Esophagus squamous epithelium (tissue), 5 donors: ENCODE measurements at regions not wholly inside any gene's neighbourhood (a gene's known extent, or its start where the extent isn't known, plus 50 kb on each side); places are given as distances from the start of the nearest gene placed in this dataset.

ENCODE experiments used
- DNase-seq: peaks from one replicate; lab custom pipeline; 2025; lab: John Stamatoyannopoulos, UW
- H3K27ac ChIP-seq, 4 donors: fragments of 200-600 bp; sonication (generic); one replicate each; pipeline ENCODE4 v1.5.1; 2016 to 2019; ENCODE audit warnings: mild to moderate bottlenecking in 1 of 4
- H3K27me3 ChIP-seq, 4 donors: fragments of 200-600 bp; sonication (generic); 1 replicate in 3 of 4; 2 replicates in 1 of 4; pipeline versions ENCODE4 v1.5.1 to v1.6.0; 2017 to 2021; ENCODE audit warnings: antibody characterized with exemption in 1 of 4
- H3K36me3 ChIP-seq, 3 donors: fragments of 200-600 bp; sonication (generic); one replicate each; pipeline ENCODE4 v1.5.1; 2016 to 2019
- H3K4me1 ChIP-seq, 3 donors: fragments of 200-600 bp; sonication (generic); one replicate each; pipeline ENCODE4 v1.5.1; 2017 to 2019
- H3K4me3 ChIP-seq, 4 donors: fragments of 200-600 bp; sonication (generic); 1 replicate in 3 of 4; 2 replicates in 1 of 4; pipeline ENCODE4 v1.5.1; 2016 to 2019; ENCODE audit warnings: mild to moderate bottlenecking in 2 of 4, moderate library complexity in 1 of 4
- H3K9me3 ChIP-seq, 3 donors: fragments of 200-600 bp; sonication (generic); one replicate each; pipeline ENCODE4 v1.5.1; 2016 to 2019
- CTCF ChIP-seq, 6 experiments: fragments of 450-650 bp in 4 of 6; fragments of 200-600 bp in 2 of 6; sonication (generic) in 2 of 6; IDR thresholded peaks; one replicate each; pipeline ENCODE4 v1.5.1; 2016 to 2019; ENCODE audit warnings: antibody characterized with exemption in 6 of 6, mild to moderate bottlenecking in 4 of 6, moderate library complexity in 4 of 6
- POLR2A ChIP-seq, 4 donors: fragments of 450-650 bp; IDR thresholded peaks; one replicate each; pipeline ENCODE4 v1.6.1; 2017; ENCODE audit warnings: antibody characterized with exemption in 4 of 4, mild to moderate bottlenecking in 4 of 4, moderate library complexity in 3 of 4
- WGBS, 2 donors: methylation state at CpG; one replicate each; pipeline ENCODE4 v1.1.5; 2018; 5-methylcytosine and 5-hydroxymethylcytosine counted together
- intact Hi-C: fragments of 100-400 bp; cut with DNase I; formaldehyde crosslinking; loops from one replicate; pipeline ENCODE4 v1.15.0; 2022
- donor health status: DM: yes; HTN: yes; CAD: no.

DNA sequence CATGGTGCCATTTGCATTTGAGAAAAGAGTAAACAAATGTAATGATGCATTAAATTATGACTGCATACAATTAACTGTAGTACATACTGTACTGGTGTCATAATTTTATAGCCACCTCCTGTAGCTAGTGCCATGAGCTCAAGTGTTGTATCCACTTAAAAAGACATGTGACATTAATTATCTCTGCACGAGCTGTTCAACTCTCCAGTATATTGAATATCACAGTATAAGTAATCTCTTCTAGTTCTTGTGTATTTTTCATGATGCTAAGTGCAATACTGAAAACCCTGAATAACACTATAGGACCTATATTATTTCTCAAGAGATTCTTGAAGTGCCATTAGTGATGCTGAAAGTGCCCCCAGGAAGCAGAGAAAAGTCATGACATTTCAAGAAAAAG lies 387.3 kb downstream of the PCDH17 start:
- no peak overlapping the region for H3K27ac ChIP-seq
- H3K4me1 ChIP-seq: no peaks in the 10 kb centered on the region
- no peaks in the 10 kb centered on the region for H3K27me3 ChIP-seq
- H3K36me3 ChIP-seq: no peaks in the 10 kb centered on the region
- intact Hi-C loops: no loop called here
- H3K9me3 ChIP-seq: no peaks in the 10 kb centered on the region
- 58 to 74% methylated on average over 1 of the region's 1 CpG for WGBS, 2 donors
- no peak overlapping the region for H3K4me3 ChIP-seq
- DNase-seq: no peak
- TF ChIP-seq CTCF (IDR thresholded peaks at IDR 0.05): no peak
- no peak for TF ChIP-seq POLR2A (IDR thresholded peaks at IDR 0.05)

GRCh38 chr13:58024103-58024502 lies 392.6 kb downstream of the PCDH17 start:
- no peak for DNase-seq
- 83 to 91% methylated on average over 7 of the region's 7 CpGs for WGBS, 2 donors

GRCh38 chr13:58025821-58026220 lies 394.3 kb downstream of the PCDH17 start:
- WGBS, 2 donors: 56 to 63% methylated on average over 1 of the region's 1 CpG

More at GRCh38 chr13:58024103-58024502, 392.6 kb downstream of the PCDH17 start:
- Histone ChIP-seq H3K4me3 (no peak overlapping the region), H3K27me3 (no peaks in the 10 kb centered on the region), H3K27ac (no peak overlapping the region), H3K36me3 (no peaks in the 10 kb centered on the region), H3K4me1 (no peaks in the 10 kb centered on the region), H3K9me3 (no peaks in the 10 kb centered on the region)
- TF ChIP-seq POLR2A (IDR thresholded peaks at IDR 0.05) (no peak), CTCF (IDR thresholded peaks at IDR 0.05) (no peak)
- intact Hi-C loops: no loop called here

DNA sequence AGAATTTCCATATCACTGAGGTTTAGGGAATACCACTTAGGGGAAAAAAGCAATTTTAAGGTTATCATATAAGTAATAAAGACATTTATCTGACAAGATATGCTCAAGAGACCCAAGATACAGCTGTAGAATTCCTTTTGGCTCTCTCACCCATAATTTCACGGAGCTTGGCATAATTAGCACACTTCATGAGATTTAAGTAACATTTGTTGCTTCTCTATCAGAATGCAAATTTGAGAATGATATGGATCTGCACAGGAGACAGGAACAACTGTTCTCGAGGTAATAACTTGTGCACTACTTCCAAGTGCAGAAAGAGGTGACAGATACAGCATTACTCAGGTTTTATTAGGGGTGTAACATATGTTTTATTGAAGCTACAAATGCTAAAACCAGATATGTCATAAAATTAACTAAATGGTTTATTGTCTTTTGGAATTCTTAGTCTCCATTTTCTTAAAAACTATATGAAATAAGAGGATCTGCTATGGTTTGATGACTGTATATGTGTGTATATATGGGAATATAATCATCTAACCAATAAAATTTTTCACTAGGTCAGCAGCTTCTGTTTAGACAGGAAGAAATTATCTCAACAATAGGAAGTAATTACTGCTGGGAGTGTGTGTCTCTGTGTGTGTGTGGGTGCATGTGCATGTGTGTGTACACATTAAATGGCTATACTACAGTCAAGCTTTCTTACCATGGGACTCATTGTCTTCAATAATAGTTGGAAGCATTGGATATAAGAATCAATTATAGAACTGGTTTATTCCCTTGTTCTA lies 401.3 kb downstream of the PCDH17 start:
- Histone ChIP-seq H3K27ac (no peak overlapping the region), H3K4me3 (no peak overlapping the region), H3K9me3 (no peaks in the 10 kb centered on the region), H3K36me3 (no peaks in the 10 kb centered on the region), H3K4me1 (no peaks in the 10 kb centered on the region), H3K27me3 (no peaks in the 10 kb centered on the region)
- DNase-seq: no peak
- TF ChIP-seq CTCF (IDR thresholded peaks at IDR 0.05): no peak
- TF ChIP-seq POLR2A (IDR thresholded peaks at IDR 0.05): no peak
- WGBS, 2 donors: 44 to 53% methylated on average over 2 of the region's 2 CpGs
- intact Hi-C loops: no loop called here

More at GRCh38 chr13:58025821-58026220, 394.3 kb downstream of the PCDH17 start:
- Histone ChIP-seq H3K27me3 (no peaks in the 10 kb centered on the region), H3K4me3 (no peak overlapping the region), H3K4me1 (no peaks in the 10 kb centered on the region), H3K36me3 (no peaks in the 10 kb centered on the region), H3K27ac (no peak overlapping the region), H3K9me3 (no peaks in the 10 kb centered on the region)
- intact Hi-C loops: no loop called here
- TF ChIP-seq POLR2A (IDR thresholded peaks at IDR 0.05) (no peak), CTCF (IDR thresholded peaks at IDR 0.05) (no peak)
- no peak for DNase-seq

GRCh38 chr13:58043971-58044370 lies 412.4 kb downstream of the PCDH17 start:
- DNase-seq: no peak

More at GRCh38 chr13:58043971-58044370, 412.4 kb downstream of the PCDH17 start:
- Histone ChIP-seq H3K9me3 (no peaks in the 10 kb centered on the region), H3K4me3 (no peak overlapping the region), H3K4me1 (no peaks in the 10 kb centered on the region), H3K27ac (no peak overlapping the region), H3K27me3 (no peaks in the 10 kb centered on the region), H3K36me3 (no peaks in the 10 kb centered on the region)
- 69 to 77% methylated on average over 2 of the region's 2 CpGs for WGBS, 2 donors
- intact Hi-C loops: no loop called here
- TF ChIP-seq CTCF (IDR thresholded peaks at IDR 0.05) (no peak), POLR2A (IDR thresholded peaks at IDR 0.05) (no peak)
